HEK293 (cell line): ENCODE measurements at regions not wholly inside any gene's neighbourhood (a gene's known extent, or its start where the extent isn't known, plus 50 kb on each side); places are given as distances from the start of the nearest gene placed in this dataset.

Experiments used
- CTCF ChIA-PET: fragments of 350-600 bp; formaldehyde crosslinking; extraction: SDS; loops from one replicate; lab custom pipeline; 2021; ENCODE audit warnings: antibody characterized with exemption; lab: Yijun Ruan, JAX
- POLR2A ChIA-PET: fragments of 300-600 bp; formaldehyde crosslinking; extraction: SDS; loops from one replicate; lab custom pipeline; 2020; ENCODE audit warnings: antibody characterized with exemption, inconsistent platforms; lab: Yijun Ruan, JAX
- H3K27ac ChIP-seq: fragments of 200-500 bp; sonication (Bioruptor generic); 2 replicates; pipeline ENCODE4 v1.5.1; 2014; ENCODE audit warnings: low read depth, low read length, control low read depth, inconsistent platforms; ENCODE audit errors: extremely low read depth
- H3K36me3 ChIP-seq, 2 experiments: fragments of 200-500 bp in 1 of 2; sonication (Bioruptor generic) in 1 of 2; 1 replicate in 1 of 2; 2 replicates in 1 of 2; pipeline ENCODE4 v1.5.1; 2014 to 2017; ENCODE audit warnings: inconsistent platforms in 2 of 2, low read length in 2 of 2; ENCODE audit not compliant: control insufficient read depth in 2 of 2, insufficient read depth in 1 of 2
- H3K4me1 ChIP-seq: fragments of 200-500 bp; sonication (Bioruptor generic); 2 replicates; pipeline ENCODE4 v1.5.1; 2014; ENCODE audit warnings: mild to moderate bottlenecking, low read length, inconsistent platforms; ENCODE audit not compliant: control insufficient read depth, insufficient read depth
- H3K4me3 ChIP-seq: 2 replicates; pipeline ENCODE4 v1.5.1; 2011; ENCODE audit warnings: low read depth, mild to moderate bottlenecking, control low read depth, low read length, moderate library complexity
- H3K9me3 ChIP-seq: fragments of 200-500 bp; sonication (Bioruptor generic); 2 replicates; pipeline ENCODE4 v1.5.1; 2014; ENCODE audit warnings: low read depth, low read length, inconsistent platforms; ENCODE audit not compliant: control insufficient read depth, insufficient read depth
- ATF2 ChIP-seq: fragments of 450-650 bp; formaldehyde crosslinking; IDR thresholded peaks from 2 replicates; pipeline ENCODE4 v1.5.1; 2016; ENCODE audit warnings: missing biosample characterization, missing genetic modification characterization, low read depth
- PATZ1 ChIP-seq: fragments of 450-650 bp; formaldehyde crosslinking; IDR thresholded peaks from 2 replicates; pipeline ENCODE4 v1.5.1; 2016; ENCODE audit warnings: missing biosample characterization, missing genetic modification characterization
- ZBTB17 ChIP-seq: fragments of 450-650 bp; formaldehyde crosslinking; IDR thresholded peaks from 2 replicates; pipeline ENCODE4 v1.5.1; 2016; ENCODE audit warnings: missing biosample characterization, missing genetic modification characterization
- ZNF169 ChIP-seq: fragments of 450-650 bp; formaldehyde crosslinking; IDR thresholded peaks from 2 replicates; pipeline ENCODE4 v1.5.1; 2016; ENCODE audit warnings: missing biosample characterization, missing genetic modification characterization
- ZNF18 ChIP-seq: fragments of 450-650 bp; formaldehyde crosslinking; IDR thresholded peaks from 2 replicates; pipeline ENCODE4 v1.5.1; 2016; ENCODE audit warnings: missing biosample characterization, missing genetic modification characterization
- ZNF19 ChIP-seq: fragments of 450-650 bp; formaldehyde crosslinking; IDR thresholded peaks from 2 replicates; pipeline ENCODE4; 2016; ENCODE audit warnings: missing biosample characterization, missing genetic modification characterization, low read depth
- ZNF23 ChIP-seq: fragments of 450-650 bp; formaldehyde crosslinking; IDR thresholded peaks from 2 replicates; pipeline ENCODE4 v1.5.1; 2016; ENCODE audit warnings: missing biosample characterization, missing genetic modification characterization, borderline replicate concordance
- ZNF239 ChIP-seq: fragments of 450-650 bp; formaldehyde crosslinking; IDR thresholded peaks from 2 replicates; pipeline ENCODE4 v1.5.1; 2016; ENCODE audit warnings: missing biosample characterization, missing genetic modification characterization
- ZNF292 ChIP-seq: fragments of 450-650 bp; formaldehyde crosslinking; IDR thresholded peaks from 2 replicates; pipeline ENCODE4 v1.5.1; 2016; ENCODE audit warnings: low read depth, missing biosample characterization, missing genetic modification characterization, borderline replicate concordance
- ZNF350 ChIP-seq: fragments of 450-650 bp; formaldehyde crosslinking; IDR thresholded peaks from 2 replicates; pipeline ENCODE4 v1.5.0; 2017; ENCODE audit warnings: missing biosample characterization, mild to moderate bottlenecking, missing genetic modification characterization
- ZNF391 ChIP-seq: fragments of 450-650 bp; formaldehyde crosslinking; IDR thresholded peaks from 2 replicates; pipeline ENCODE4 v1.5.1; 2016; ENCODE audit warnings: low read depth, missing biosample characterization, missing genetic modification characterization, borderline replicate concordance
- ZNF394 ChIP-seq: fragments of 450-650 bp; formaldehyde crosslinking; IDR thresholded peaks from 2 replicates; pipeline ENCODE4 v1.5.1; 2016; ENCODE audit warnings: missing biosample characterization, missing genetic modification characterization, mild to moderate bottlenecking, moderate library complexity, borderline replicate concordance
- ZNF660 ChIP-seq: fragments of 450-650 bp; IDR thresholded peaks from 2 replicates; pipeline ENCODE4 v1.5.1; 2018; ENCODE audit warnings: missing biosample characterization, mild to moderate bottlenecking, missing genetic modification characterization
- ZNF677 ChIP-seq: fragments of 450-650 bp; IDR thresholded peaks from 2 replicates; pipeline ENCODE4 v1.5.0; 2018; ENCODE audit warnings: missing biosample characterization, mild to moderate bottlenecking, missing genetic modification characterization, moderate library complexity
- ZNF692 ChIP-seq: fragments of 450-650 bp; formaldehyde crosslinking; IDR thresholded peaks from 2 replicates; pipeline ENCODE4 v1.5.1; 2016; ENCODE audit warnings: missing biosample characterization, missing genetic modification characterization
- ZNF837 ChIP-seq: fragments of 450-650 bp; formaldehyde crosslinking; IDR thresholded peaks from 2 replicates; pipeline ENCODE4 v1.5.1; 2016; ENCODE audit warnings: missing biosample characterization, missing genetic modification characterization
- ZSCAN16 ChIP-seq: fragments of 450-650 bp; formaldehyde crosslinking; IDR thresholded peaks from 2 replicates; pipeline ENCODE4 v1.5.1; 2016; ENCODE audit warnings: missing biosample characterization, missing genetic modification characterization

- H3K27ac ChIP-seq: no peak overlapping the region
- no peaks in the 10 kb centered on the region for H3K4me1 ChIP-seq
- H3K9me3 ChIP-seq: no peaks in the 10 kb centered on the region
- POLR2A ChIA-PET: no interaction called here
- CTCF ChIA-PET: no interaction called here
- no peak for TF ChIP-seq ZNF292 (tag by site-specific recombination)
- TF ChIP-seq ZNF18 (tag by site-specific recombination): no peak
- no peak for TF ChIP-seq ZBTB17
- no peak for TF ChIP-seq ZNF391 (tag by site-specific recombination)
- no peak for TF ChIP-seq ZNF660
- TF ChIP-seq ZNF239: no peak
- TF ChIP-seq ZNF692 (tag by site-specific recombination): no peak
- H3K4me3 ChIP-seq: no peak overlapping the region
- no peaks in the 10 kb centered on the region for H3K36me3 ChIP-seq
Measured at GRCh38 chr4:180622254-180622653, 1620.9 kb upstream of the TENM3 start.

GRCh38 chr4:180625653-180626052 lies 1617.5 kb upstream of the TENM3 start:
- Histone ChIP-seq H3K4me1 (no peaks in the 10 kb centered on the region), H3K4me3 (no peak overlapping the region), H3K27ac (no peak overlapping the region), H3K9me3 (no peaks in the 10 kb centered on the region), H3K36me3 (no peaks in the 10 kb centered on the region)
- ChIA-PET CTCF (no interaction called here), POLR2A (no interaction called here)
- no peak for TF ChIP-seq ZNF169
- no peak for TF ChIP-seq ZSCAN16
- TF ChIP-seq ZNF394 (tag by site-specific recombination): no peak

- CTCF ChIA-PET: no interaction called here
- POLR2A ChIA-PET: no interaction called here
- Histone ChIP-seq H3K27ac (no peak overlapping the region), H3K4me1 (no peaks in the 10 kb centered on the region), H3K9me3 (no peaks in the 10 kb centered on the region), H3K36me3 (no peaks in the 10 kb centered on the region), H3K4me3 (no peak overlapping the region)
- TF ChIP-seq ATF2 (tag by site-specific recombination) (peak; percentile 69), ZNF23 (tag by site-specific recombination) (no peak)
Measured at GRCh38 chr4:180630012-180630665, 1613.1 kb upstream of the TENM3 start.

- TF ChIP-seq ZNF19 (no peak), ZNF350 (no peak), ZNF677 (tag by site-specific recombination) (no peak), ZNF169 (no peak), ZNF837 (tag by site-specific recombination) (no peak), PATZ1 (no peak)
- peaks cover 3% of the 10 kb centered on the region for H3K4me1 ChIP-seq
- no peak overlapping the region for H3K27ac ChIP-seq
- no peak overlapping the region for H3K4me3 ChIP-seq
- ChIA-PET CTCF (interaction anchor here (0.6 kb wide), 2 partner anchors 57 to 571 kb away, joined by 3 to 4 read pairs; no protein-coding TSS in a partner anchor), POLR2A (interaction anchor here (0.6 kb wide), 1 partner anchor 25 kb away, joined by 3 read pairs; no protein-coding TSS in a partner anchor)
- no peaks in the 10 kb centered on the region for H3K9me3 ChIP-seq
- H3K36me3 ChIP-seq: no peaks in the 10 kb centered on the region
Measured at GRCh38 chr4:180634306-180634705, 1608.9 kb upstream of the TENM3 start.
